Endothelial cell of umbilical vein (primary cell): ENCODE measurements at regions not wholly inside any gene's neighbourhood (a gene's known extent, or its start where the extent isn't known, plus 50 kb on each side); places are given as distances from the start of the nearest gene placed in this dataset.

Source experiments
- CTCF ChIP-seq, 2 donors: IDR thresholded peaks; 1 replicate in 1 of 2; 2 replicates in 1 of 2; pipeline ENCODE4 v1.5.1; 2011; ENCODE audit warnings: low read length in 2 of 2, mild to moderate bottlenecking in 2 of 2, moderate library complexity in 2 of 2, control low read depth in 1 of 2, inconsistent platforms in 1 of 2, low read depth in 1 of 2; ENCODE audit not compliant: insufficient read depth in 1 of 2; ENCODE audit errors: extremely low read depth in 1 of 2
- EZH2 ChIP-seq: IDR thresholded peaks from 2 replicates; pipeline ENCODE4 v1.6.1; 2012; ENCODE audit warnings: borderline replicate concordance, low read depth, mild to moderate bottlenecking, moderate library complexity, low read length, inconsistent platforms; ENCODE audit not compliant: severe bottlenecking
- FOS ChIP-seq: IDR thresholded peaks from 2 replicates; pipeline ENCODE4 v1.6.1; 2011; ENCODE audit warnings: mild to moderate bottlenecking, low read length, moderate library complexity, borderline replicate concordance; ENCODE audit not compliant: insufficient read depth
- GATA2 ChIP-seq: IDR thresholded peaks from 2 replicates; pipeline ENCODE4 v1.7.0; 2011; ENCODE audit warnings: low read depth, mild to moderate bottlenecking, moderate library complexity, mixed read lengths, low read length; ENCODE audit not compliant: insufficient read length, insufficient read depth
- JUN ChIP-seq: IDR thresholded peaks from 2 replicates; pipeline ENCODE4 v1.6.1; 2011; ENCODE audit warnings: borderline replicate concordance, low read depth; ENCODE audit not compliant: insufficient read length, insufficient read depth
- MAX ChIP-seq: IDR thresholded peaks from 2 replicates; pipeline ENCODE4 v1.6.1; 2011; ENCODE audit not compliant: insufficient read depth, insufficient read length
- MYC ChIP-seq: IDR thresholded peaks from one replicate; pipeline ENCODE4 v1.6.1; 2011; ENCODE audit warnings: mild to moderate bottlenecking, low read depth, low read length
- POLR2A ChIP-seq: IDR thresholded peaks from 2 replicates; pipeline ENCODE4 v1.6.1; 2012; ENCODE audit warnings: low read depth, mild to moderate bottlenecking, control low read depth, low read length
- POLR2AphosphoS5 ChIP-seq: IDR thresholded peaks from 2 replicates; pipeline ENCODE4 v1.6.1; 2012; ENCODE audit warnings: low read depth, mild to moderate bottlenecking, control low read depth, low read length, moderate library complexity; ENCODE audit not compliant: insufficient read depth

- no peak for TF ChIP-seq EZH2
- TF ChIP-seq POLR2A, result no peak
- TF ChIP-seq FOS, result no peak
- TF ChIP-seq CTCF (IDR thresholded peaks at IDR 0.05; ENCODE audit: extremely low read depth in 1 of 2, insufficient read depth in 1 of 2, low read depth in 1 of 2, low read length in 2 of 2), result no peak
- TF ChIP-seq JUN, result no peak
- TF ChIP-seq POLR2AphosphoS5, result no peak
- TF ChIP-seq MYC, result no peak
- TF ChIP-seq MAX, result no peak
- no peak for TF ChIP-seq GATA2
Observed at GRCh38 chr3:20325563-20325962, 139.6 kb upstream of the SGO1 start.
